GM12891 (cell line): ENCODE measurements at regions not wholly inside any gene's neighbourhood (a gene's known extent, or its start where the extent isn't known, plus 50 kb on each side); places are given as distances from the start of the nearest gene placed in this dataset.

Experiments
- POLR2A ChIP-seq: IDR thresholded peaks from 2 replicates; pipeline ENCODE4 v1.6.1; 2011; ENCODE audit warnings: low read depth, low read length, control low read depth
- POLR2AphosphoS5 ChIP-seq: IDR thresholded peaks from 2 replicates; pipeline ENCODE4 v1.6.1; 2011; ENCODE audit warnings: low read depth, low read length, control low read depth
- POU2F2 ChIP-seq: IDR thresholded peaks from 2 replicates; pipeline ENCODE4 v1.6.1; 2011; ENCODE audit warnings: low read depth, mild to moderate bottlenecking, control low read depth, low read length, moderate library complexity

DNA sequence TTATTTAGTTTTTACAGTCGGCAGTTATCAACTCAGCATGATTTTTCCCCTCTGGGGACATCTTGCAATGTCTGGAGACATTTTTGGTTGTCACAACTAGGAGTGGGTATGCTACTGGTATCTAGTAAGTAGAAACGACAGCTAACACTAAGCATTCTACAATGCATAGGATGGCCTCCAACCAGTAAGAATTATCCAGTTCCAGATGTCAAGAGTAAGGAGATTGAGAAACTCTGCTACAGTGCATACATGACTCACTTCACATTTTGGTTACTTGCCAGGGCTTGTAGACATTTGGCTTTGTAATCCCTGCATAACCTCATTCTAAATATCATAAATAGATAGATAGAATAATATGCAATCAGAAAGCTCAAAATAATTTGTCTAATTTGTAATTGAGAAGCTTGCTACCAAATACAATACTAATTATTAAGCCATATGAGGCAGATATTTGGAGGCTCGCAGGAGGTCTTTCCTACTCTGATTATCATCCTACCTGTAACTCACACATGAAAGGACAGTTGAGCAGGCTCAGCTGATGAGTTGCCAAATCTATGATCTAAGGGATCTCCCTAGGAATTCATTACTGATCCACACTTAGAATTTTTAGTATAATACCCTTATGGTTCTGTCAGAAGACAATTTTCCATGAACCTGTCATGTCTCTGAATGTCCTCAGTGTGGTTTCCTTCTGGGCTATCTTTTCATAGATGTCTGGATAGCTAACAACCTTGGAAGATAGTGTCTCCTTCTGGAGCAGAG lies 346.9 kb upstream of the TLE4 start:
- no peak for TF ChIP-seq POLR2AphosphoS5
- no peak for TF ChIP-seq POLR2A
- TF ChIP-seq POU2F2 = no peak
